ENCODE measurements at regions not wholly inside any gene's neighbourhood (a gene's known extent, or its start where the extent isn't known, plus 50 kb on each side); places are given as distances from the start of the nearest gene placed in this dataset.

GRCh38 chr20:22958390-22958789 is 76.7 kb upstream of the SSTR4 start:
- ChIA-PET POLR2A (no interaction called here), CTCF (interaction anchor here (1.0 to 2.6 kb wide), 3 partner anchors 13 to 266 kb away, joined by 3 to 8 read pairs (median 3); no protein-coding TSS in a partner anchor)
- dilution Hi-C loops (cut with MboI; ENCODE audit: extremely low pct_ligation_motif_present, low sequenced_read_pairs) (no loop called here), intact Hi-C loops (cut with micrococcal nuclease) (no loop called here)
- Histone ChIP-seq H3K9ac (replicated peaks; ENCODE audit: extremely low read depth, insufficient read depth, low read length) (no peak overlapping the region), H3K79me2 (ENCODE audit: control insufficient read depth, insufficient read depth, low read length) (no peaks in the 10 kb centered on the region), H3K27me3 (ENCODE audit: control insufficient read depth in 2 of 2, insufficient read depth in 2 of 2, low read length in 2 of 2) (peaks cover 9 to 13% of the 10 kb centered on the region in 2 experiments), H3K4me1 (ENCODE audit: control insufficient read depth, extremely low read depth, insufficient read depth, low read length) (no peaks in the 10 kb centered on the region), H3K27ac (ENCODE audit: insufficient read depth, low read depth, low read length) (no peak overlapping the region), H3K36me3 (ENCODE audit: control insufficient read depth in 2 of 2, extremely low read depth in 1 of 2, insufficient read depth in 2 of 2, low read length in 2 of 2) (no peaks in the 10 kb centered on the region), H3K4me3 (replicated peaks in 1 of 3; ENCODE audit: insufficient read depth in 1 of 3, low read depth in 1 of 3, low read length in 3 of 3) (no peak overlapping the region), H3K9me1 (replicated peaks; ENCODE audit: control insufficient read depth, extremely low read depth, insufficient read depth, low read length) (no peaks in the 10 kb centered on the region), H4K20me1 (replicated peaks; ENCODE audit: control insufficient read depth, extremely low read depth, insufficient read depth, low read length) (no peaks in the 10 kb centered on the region), H2AFZ (ENCODE audit: low read depth, low read length) (no peak overlapping the region), H3K9me3 (replicated peaks; ENCODE audit: control insufficient read depth, insufficient read depth, low read length) (no peaks in the 10 kb centered on the region), H3K4me2 (ENCODE audit: insufficient read depth, low read length) (no peak overlapping the region)
- TF ChIP-seq POLR2AphosphoS5 (IDR thresholded peaks at IDR 0.05; ENCODE audit: insufficient read depth, low read depth, low read length) (no peak), FOS (IDR thresholded peaks at IDR 0.05; ENCODE audit: borderline replicate concordance, insufficient read depth, low read length) (no peak), POLR2A (IDR thresholded peaks at IDR 0.05; ENCODE audit: low read depth, low read length) (no peak), MAX (IDR thresholded peaks at IDR 0.05; ENCODE audit: insufficient read depth, insufficient read length) (no peak), EZH2 (IDR thresholded peaks at IDR 0.05; ENCODE audit: borderline replicate concordance, low read depth, low read length, severe bottlenecking) (no peak), CTCF (IDR thresholded peaks at IDR 0.05; ENCODE audit: extremely low read depth in 1 of 2, insufficient read depth in 1 of 2, low read depth in 1 of 2, low read length in 2 of 2) (no peak), GATA2 (IDR thresholded peaks at IDR 0.05; ENCODE audit: insufficient read depth, insufficient read length, low read depth, low read length) (no peak), MYC (IDR thresholded peaks at IDR 0.05; ENCODE audit: low read depth, low read length) (no peak), JUN (IDR thresholded peaks at IDR 0.05; ENCODE audit: borderline replicate concordance, insufficient read depth, insufficient read length, low read depth) (no peak)
- DNase-seq (ENCODE audit: low read depth, low spot score) (no peak), FAIRE-seq (no peak)
- no TSS peak for BruUV-seq (replicated peaks)

Data from endothelial cell of umbilical vein (primary cell).